ENCODE measurements at regions not wholly inside any gene's neighbourhood (a gene's known extent, or its start where the extent isn't known, plus 50 kb on each side); places are given as distances from the start of the nearest gene placed in this dataset.
"Not testable (repeated sequence)": the region's sequence is repeated elsewhere in the genome, so short reads cannot be mapped to it uniquely, and the experiment has no call there.

DNA sequence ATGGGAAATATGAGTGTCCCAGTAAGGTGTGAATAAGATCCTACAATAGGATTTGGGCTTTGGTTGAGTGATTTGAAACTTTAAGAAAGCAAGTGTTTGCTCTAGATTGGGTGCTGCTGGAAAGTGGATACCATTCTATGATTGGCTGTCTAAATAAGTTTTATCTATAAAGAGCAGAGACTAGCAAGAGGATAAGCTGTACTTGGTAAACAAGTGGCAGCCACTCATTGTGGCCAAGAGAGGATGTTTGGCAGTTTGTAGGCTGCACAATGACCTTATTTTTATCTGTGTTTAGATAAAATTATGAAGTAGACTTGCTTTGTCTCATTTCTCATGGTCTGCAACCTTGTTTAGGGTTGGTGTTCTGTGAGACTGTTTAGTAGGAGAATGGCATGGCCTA, 341.6 kb upstream of the PIK3R1 start:
- Histone ChIP-seq H4K91ac (ENCODE audit: low read depth, low read length, poor library complexity) (no peak overlapping the region), H3K27me3 (ENCODE audit: control insufficient read depth in 3 of 3, insufficient read depth in 3 of 3, low read depth in 1 of 3, low read length in 3 of 3) (no peaks in the 10 kb centered on the region)

GRCh38 chr5:67870662-67871061, 344.9 kb upstream of the PIK3R1 start:
- Histone ChIP-seq H3K27ac (replicated peaks; ENCODE audit: low read length) (no peak overlapping the region), H3K14ac (ENCODE audit: low read length) (no peak overlapping the region), H3K36me3 (replicated peaks in 1 of 2; ENCODE audit: control insufficient read depth in 2 of 2, insufficient read depth in 2 of 2, low read length in 2 of 2) (no peaks in the 10 kb centered on the region), H3K23ac (ENCODE audit: low read depth, low read length, poor library complexity) (no peak overlapping the region), H3K9me3 (replicated peaks in 1 of 2; ENCODE audit: control insufficient read depth in 2 of 2, insufficient read depth in 1 of 2, low read depth in 1 of 2, low read length in 2 of 2) (no peaks in the 10 kb centered on the region), H2BK15ac (ENCODE audit: low read length) (no peak overlapping the region), H3K4me1 (ENCODE audit: control insufficient read depth in 2 of 2, insufficient read depth in 1 of 2, low read depth in 1 of 2, low read length in 2 of 2) (no peaks in the 10 kb centered on the region), H2AK5ac (ENCODE audit: low read depth, low read length) (no peak overlapping the region), H3K4me2 (ENCODE audit: insufficient read depth, low read length, poor library complexity, severe bottlenecking) (no peak overlapping the region), H4K8ac (ENCODE audit: low read depth, low read length) (no peak overlapping the region), H3K9ac (ENCODE audit: low read depth, low read length, poor library complexity) (no peak overlapping the region), H2AFZ (ENCODE audit: low read length) (no peak overlapping the region), H3K18ac (ENCODE audit: low read length) (no peak overlapping the region), H4K91ac (ENCODE audit: low read depth, low read length, poor library complexity) (no peak overlapping the region), H2BK12ac (ENCODE audit: low read length) (no peak overlapping the region), H3K79me1 (ENCODE audit: low read depth, low read length) (no peaks in the 10 kb centered on the region), H3K4ac (ENCODE audit: low read length) (no peak overlapping the region), H2BK5ac (ENCODE audit: low read length) (no peak overlapping the region), H3K4me3 (ENCODE audit: low read length in 2 of 2) (no peak overlapping the region), H3K27me3 (ENCODE audit: control insufficient read depth in 3 of 3, insufficient read depth in 3 of 3, low read depth in 1 of 3, low read length in 3 of 3) (no peaks in the 10 kb centered on the region), H2BK120ac (ENCODE audit: low read depth, low read length) (no peak overlapping the region)
- WGBS, 2 donors (ENCODE audit: extremely low coverage in 2 of 2, insufficient read length in 2 of 2, insufficient replicate concordance in 1 of 2) = no CpG with 5 or more reads among the region's 3 CpGs
- no peak for DNase-seq (ENCODE audit: low spot score)

More for the DNA sequence above, 341.6 kb upstream of the PIK3R1 start:
- DNase-seq (ENCODE audit: low spot score) = no peak
- Histone ChIP-seq H3K23ac (ENCODE audit: low read depth, low read length, poor library complexity) (no peak overlapping the region), H3K4ac (ENCODE audit: low read length) (no peak overlapping the region), H3K79me1 (ENCODE audit: low read depth, low read length) (no peaks in the 10 kb centered on the region), H2BK120ac (ENCODE audit: low read depth, low read length) (no peak overlapping the region), H2BK15ac (ENCODE audit: low read length) (no peak overlapping the region), H3K9me3 (replicated peaks in 1 of 2; ENCODE audit: control insufficient read depth in 2 of 2, insufficient read depth in 1 of 2, low read depth in 1 of 2, low read length in 2 of 2) (no peaks in the 10 kb centered on the region), H2AK5ac (ENCODE audit: low read depth, low read length) (no peak overlapping the region), H2BK5ac (ENCODE audit: low read length) (no peak overlapping the region), H3K9ac (ENCODE audit: low read depth, low read length, poor library complexity) (no peak overlapping the region), H3K4me2 (ENCODE audit: insufficient read depth, low read length, poor library complexity, severe bottlenecking) (no peak overlapping the region), H3K4me3 (ENCODE audit: low read length in 2 of 2) (no peak overlapping the region), H3K36me3 (replicated peaks in 1 of 2; ENCODE audit: control insufficient read depth in 2 of 2, insufficient read depth in 2 of 2, low read length in 2 of 2) (no peaks in the 10 kb centered on the region), H3K14ac (ENCODE audit: low read length) (no peak overlapping the region), H4K8ac (ENCODE audit: low read depth, low read length) (no peak overlapping the region), H3K27ac (replicated peaks; ENCODE audit: low read length) (no peak overlapping the region), H2BK12ac (ENCODE audit: low read length) (no peak overlapping the region), H2AFZ (ENCODE audit: low read length) (no peak overlapping the region), H3K18ac (ENCODE audit: low read length) (no peak overlapping the region), H3K4me1 (ENCODE audit: control insufficient read depth in 2 of 2, insufficient read depth in 1 of 2, low read depth in 1 of 2, low read length in 2 of 2) (no peaks in the 10 kb centered on the region)

DNA sequence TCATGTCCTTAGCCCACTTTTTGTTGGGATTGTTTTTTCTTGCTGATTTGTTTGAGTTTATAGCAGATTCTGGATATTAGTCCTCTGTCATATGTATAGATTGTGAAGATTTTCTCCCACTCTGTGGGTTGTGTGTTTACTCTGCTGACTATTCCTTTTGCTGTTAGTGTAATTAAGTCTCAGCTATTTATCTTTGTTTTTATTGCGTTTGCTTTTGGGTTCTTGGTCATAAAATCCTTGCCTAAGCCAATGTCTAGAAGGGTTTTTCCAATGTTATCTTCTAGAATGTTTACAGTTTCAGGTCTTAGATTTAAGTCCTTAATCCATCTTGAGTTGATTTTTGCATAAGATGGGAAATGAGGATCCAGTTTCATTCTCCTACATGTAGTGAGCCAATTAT, 351.2 kb upstream of the PIK3R1 start:
- H3K9ac ChIP-seq (ENCODE audit: low read depth, low read length, poor library complexity); H2AK5ac ChIP-seq (ENCODE audit: low read depth, low read length); H3K79me1 ChIP-seq (ENCODE audit: low read depth, low read length); H3K4ac ChIP-seq (ENCODE audit: low read length); H2BK12ac ChIP-seq (ENCODE audit: low read length); H3K4me3 ChIP-seq (ENCODE audit: low read length in 2 of 2); H3K14ac ChIP-seq (ENCODE audit: low read length); H3K9me3 ChIP-seq (replicated peaks in 1 of 2; ENCODE audit: control insufficient read depth in 2 of 2, insufficient read depth in 1 of 2, low read depth in 1 of 2, low read length in 2 of 2); H2BK15ac ChIP-seq (ENCODE audit: low read length); H2AFZ ChIP-seq (ENCODE audit: low read length); H3K18ac ChIP-seq (ENCODE audit: low read length); H2BK120ac ChIP-seq (ENCODE audit: low read depth, low read length); DNase-seq (ENCODE audit: low spot score); H3K27ac ChIP-seq (replicated peaks; ENCODE audit: low read length); H4K91ac ChIP-seq (ENCODE audit: low read depth, low read length, poor library complexity); H3K4me2 ChIP-seq (ENCODE audit: insufficient read depth, low read length, poor library complexity, severe bottlenecking); H3K23ac ChIP-seq (ENCODE audit: low read depth, low read length, poor library complexity); H3K27me3 ChIP-seq (ENCODE audit: control insufficient read depth in 3 of 3, insufficient read depth in 3 of 3, low read depth in 1 of 3, low read length in 3 of 3); H3K36me3 ChIP-seq (replicated peaks in 1 of 2; ENCODE audit: control insufficient read depth in 2 of 2, insufficient read depth in 2 of 2, low read length in 2 of 2); H4K8ac ChIP-seq (ENCODE audit: low read depth, low read length); H3K4me1 ChIP-seq (ENCODE audit: control insufficient read depth in 2 of 2, insufficient read depth in 1 of 2, low read depth in 1 of 2, low read length in 2 of 2); H2BK5ac ChIP-seq (ENCODE audit: low read length): not testable (repeated sequence)
- no CpG with 5 or more reads among the region's 1 CpG for WGBS, 2 donors (ENCODE audit: extremely low coverage in 2 of 2, insufficient read length in 2 of 2, insufficient replicate concordance in 1 of 2)

GRCh38 chr5:67858471-67859031, 357.0 kb upstream of the PIK3R1 start:
- H3K4me2 ChIP-seq (ENCODE audit: insufficient read depth, low read length, poor library complexity, severe bottlenecking) = no peak overlapping the region
- H3K27me3 ChIP-seq (ENCODE audit: control insufficient read depth in 3 of 3, insufficient read depth in 3 of 3, low read depth in 1 of 3, low read length in 3 of 3) = no peaks in the 10 kb centered on the region
- no peak overlapping the region for H3K23ac ChIP-seq (ENCODE audit: low read depth, low read length, poor library complexity)
- H2AFZ ChIP-seq (ENCODE audit: low read length) = no peak overlapping the region
- H3K9me3 ChIP-seq (replicated peaks in 1 of 2; ENCODE audit: control insufficient read depth in 2 of 2, insufficient read depth in 1 of 2, low read depth in 1 of 2, low read length in 2 of 2) = no peaks in the 10 kb centered on the region
- H3K79me1 ChIP-seq (ENCODE audit: low read depth, low read length) = no peaks in the 10 kb centered on the region
- H2BK12ac ChIP-seq (ENCODE audit: low read length) = no peak overlapping the region
- no peak overlapping the region for H3K27ac ChIP-seq (replicated peaks; ENCODE audit: low read length)
- H4K8ac ChIP-seq (ENCODE audit: low read depth, low read length) = no peak overlapping the region
- H3K14ac ChIP-seq (ENCODE audit: low read length) = no peak overlapping the region
- no peak for DNase-seq (ENCODE audit: low spot score)
- peaks cover 2 to 4% of the 10 kb centered on the region in 2 donors for H3K4me1 ChIP-seq (ENCODE audit: control insufficient read depth in 2 of 2, insufficient read depth in 1 of 2, low read depth in 1 of 2, low read length in 2 of 2)
- no peak overlapping the region for H2AK5ac ChIP-seq (ENCODE audit: low read depth, low read length)
- H2BK5ac ChIP-seq (ENCODE audit: low read length) = no peak overlapping the region
- H2BK120ac ChIP-seq (ENCODE audit: low read depth, low read length) = no peak overlapping the region
- H3K4ac ChIP-seq (ENCODE audit: low read length) = no peak overlapping the region
- no peak overlapping the region for H3K9ac ChIP-seq (ENCODE audit: low read depth, low read length, poor library complexity)
- H3K36me3 ChIP-seq (replicated peaks in 1 of 2; ENCODE audit: control insufficient read depth in 2 of 2, insufficient read depth in 2 of 2, low read length in 2 of 2) = no peaks in the 10 kb centered on the region
- no peak overlapping the region for H3K4me3 ChIP-seq (ENCODE audit: low read length in 2 of 2)
- WGBS, 2 donors (ENCODE audit: extremely low coverage in 2 of 2, insufficient read length in 2 of 2, insufficient replicate concordance in 1 of 2) = no CpG with 5 or more reads among the region's 5 CpGs
- no peak overlapping the region for H4K91ac ChIP-seq (ENCODE audit: low read depth, low read length, poor library complexity)
- H2BK15ac ChIP-seq (ENCODE audit: low read length) = no peak overlapping the region
- no peak overlapping the region for H3K18ac ChIP-seq (ENCODE audit: low read length)
